NCI-H146 (cell line): ENCODE measurements at regions not wholly inside any gene's neighbourhood (a gene's known extent, or its start where the extent isn't known, plus 50 kb on each side); places are given as distances from the start of the nearest gene placed in this dataset.
"Not testable (repeated sequence)": the region's sequence is repeated elsewhere in the genome, so short reads cannot be mapped to it uniquely, and the experiment has no call there.

Source experiments
- DNase-seq: peaks from one replicate; lab custom pipeline; 2025; lab: John Stamatoyannopoulos, UW

DNA sequence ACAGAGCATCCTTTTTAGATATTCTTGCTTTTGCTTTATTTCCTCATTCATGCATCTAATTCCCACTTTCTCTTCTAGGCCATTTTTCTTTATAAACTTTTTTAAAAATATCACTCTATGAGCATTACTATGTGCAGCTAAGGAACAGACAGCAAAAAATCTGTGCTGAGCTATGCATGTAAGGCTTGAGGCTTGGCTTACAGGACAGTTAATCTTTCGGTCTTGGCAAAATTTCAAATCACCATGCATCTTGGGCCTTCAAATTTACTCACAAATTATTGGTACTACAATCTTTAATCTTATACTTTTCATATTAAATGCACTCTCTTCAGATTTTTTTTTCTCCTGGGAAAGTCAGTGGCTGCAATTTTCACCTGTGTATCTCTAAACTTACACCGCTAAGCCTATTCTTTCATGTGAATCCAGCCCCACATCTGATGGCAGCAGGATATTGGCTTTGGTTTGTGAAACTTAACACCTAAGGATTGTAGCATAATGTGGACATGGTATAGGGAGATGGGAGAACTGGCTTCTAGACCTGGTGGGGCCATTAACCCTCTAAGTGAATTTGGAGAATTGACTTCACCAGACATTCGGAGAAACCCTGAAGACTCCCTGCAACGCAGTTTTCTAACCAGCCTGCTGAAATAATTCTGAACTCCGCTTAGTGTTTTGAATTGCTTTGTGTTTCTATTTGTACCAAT lies 278.3 kb downstream of the SPRY1 start:
- DNase-seq = no peak

DNA sequence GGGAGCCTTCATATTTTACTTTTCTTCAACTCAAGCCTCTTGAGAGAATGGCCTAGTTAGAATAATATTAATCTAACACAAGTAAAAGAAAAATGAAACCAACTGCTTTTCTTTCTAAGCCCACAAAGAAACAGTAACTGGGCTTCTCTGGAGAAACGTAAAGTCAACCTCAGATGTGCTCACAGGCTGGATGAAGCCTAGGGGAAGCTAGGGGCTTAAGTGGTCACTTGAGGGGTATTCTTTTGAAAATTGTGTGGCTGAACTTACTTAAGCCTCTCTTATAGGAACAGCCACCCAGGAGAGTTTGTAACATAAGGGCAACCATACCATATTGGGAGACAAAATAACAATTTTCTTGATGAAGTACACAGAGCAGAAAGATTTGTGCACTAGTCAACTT lies 279.0 kb downstream of the SPRY1 start:
- no peak for DNase-seq

DNA sequence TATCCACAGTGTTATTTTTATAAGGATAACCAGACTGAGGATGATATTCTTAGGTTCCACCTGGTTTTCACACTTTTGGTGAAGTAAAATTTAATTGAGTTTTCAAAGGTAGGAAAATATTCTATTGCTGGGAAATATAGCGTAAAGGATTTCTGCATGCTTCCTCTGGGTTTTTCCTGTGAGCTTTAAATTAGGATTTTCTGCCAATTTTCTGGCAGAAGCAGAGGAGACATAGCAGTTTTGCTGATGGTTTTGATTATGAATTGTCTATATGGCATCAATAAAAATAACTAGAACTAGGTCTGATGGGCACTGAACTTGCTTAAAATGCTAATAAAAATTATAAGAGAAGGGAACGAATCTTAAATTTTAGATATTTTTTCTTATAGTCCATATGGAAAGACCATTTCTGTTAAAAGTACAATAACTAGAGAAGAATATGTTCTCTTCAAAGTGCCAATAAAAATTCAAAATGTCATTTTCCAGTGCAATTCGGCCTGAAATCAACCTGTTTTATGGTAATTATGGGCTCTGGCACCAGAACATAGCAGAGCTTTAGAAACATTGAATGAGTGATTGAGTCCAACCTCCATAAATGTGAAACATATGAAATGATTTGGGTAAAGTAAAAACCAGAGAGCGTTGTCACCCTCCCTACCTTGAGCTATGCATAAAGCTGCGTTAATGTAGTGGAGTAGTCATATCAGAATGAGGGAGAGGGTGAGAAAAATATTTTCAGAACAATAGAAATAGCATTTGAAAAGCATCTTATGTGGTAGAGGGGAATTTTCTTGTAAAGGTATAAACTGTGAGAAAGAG lies 279.7 kb downstream of the SPRY1 start:
- no peak for DNase-seq

DNA sequence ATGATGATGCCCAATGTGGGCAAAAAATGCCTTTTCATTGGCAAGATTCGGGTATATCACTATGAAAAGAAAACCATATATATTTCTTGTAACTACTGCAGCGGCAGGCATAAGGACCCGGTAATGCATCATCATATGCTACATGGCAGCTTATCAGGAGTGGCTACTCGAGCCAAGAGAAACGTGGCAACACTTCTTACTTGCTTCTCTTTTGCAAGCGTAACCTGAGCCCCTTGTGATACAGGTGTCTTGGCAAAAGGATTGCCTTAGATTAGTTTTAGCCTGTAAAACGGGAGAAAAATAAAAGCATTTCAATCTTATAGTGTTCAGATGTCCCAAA lies 280.3 kb downstream of the SPRY1 start:
- DNase-seq = no peak

DNA sequence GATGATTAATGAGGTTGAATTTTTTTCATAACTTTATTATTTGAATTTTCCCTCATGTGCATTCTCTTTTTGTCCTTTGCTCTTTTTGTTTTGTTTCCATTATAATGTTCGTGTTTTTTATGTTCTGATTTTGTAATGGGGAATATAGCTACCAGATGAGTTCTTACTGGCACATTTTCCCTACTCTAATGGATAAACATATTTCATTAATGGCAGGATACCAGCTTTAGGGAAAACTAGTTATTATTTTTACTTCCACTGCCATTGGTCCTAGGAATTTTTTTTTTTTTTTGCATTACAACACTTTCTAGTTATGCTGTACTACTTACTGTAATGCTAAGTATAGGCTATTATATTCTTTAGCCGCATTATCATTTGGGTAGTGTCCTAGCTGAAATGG lies 286.3 kb downstream of the SPRY1 start:
- DNase-seq = no peak

DNA sequence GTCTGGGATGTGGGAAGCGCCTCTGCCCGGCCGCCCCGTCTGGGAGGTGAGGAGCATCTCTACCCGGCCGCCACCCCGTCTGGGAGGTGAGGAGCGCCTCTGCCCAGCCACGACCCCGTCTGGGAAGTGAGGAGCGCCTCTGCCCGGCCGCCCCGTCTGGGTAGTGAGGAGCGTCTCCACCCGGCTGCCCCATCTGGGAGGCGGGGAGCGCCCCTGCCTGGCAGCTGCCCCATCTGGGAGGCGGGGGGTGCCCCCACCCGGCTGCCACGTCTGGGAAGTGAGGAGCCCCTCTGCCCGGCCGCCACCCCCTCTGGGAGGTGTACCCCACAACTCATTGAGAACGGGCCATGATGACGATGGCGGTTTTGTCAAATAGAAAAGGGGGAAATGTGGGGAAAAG lies 288.3 kb downstream of the SPRY1 start:
- not testable (repeated sequence) for DNase-seq

DNA sequence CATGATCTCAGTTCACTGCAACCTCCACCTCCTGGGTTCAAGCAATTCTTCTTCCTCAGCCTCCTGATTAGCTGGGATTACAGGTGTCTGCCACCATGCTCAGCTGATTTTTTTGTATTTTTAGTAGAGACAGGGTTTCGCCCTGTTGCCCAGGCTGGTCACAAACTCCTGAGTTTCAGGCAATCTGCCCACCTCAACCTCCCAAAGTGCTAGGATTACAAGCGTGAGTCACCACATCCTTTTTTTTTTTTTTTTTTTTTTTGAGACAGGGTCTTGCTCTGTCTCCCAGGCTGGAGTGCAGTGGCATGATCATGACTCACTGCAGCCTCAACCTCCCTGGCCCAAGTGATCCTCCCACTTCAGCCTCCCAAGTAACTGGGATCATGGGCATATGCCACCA lies 298.9 kb downstream of the SPRY1 start:
- DNase-seq = not testable (repeated sequence)

DNA sequence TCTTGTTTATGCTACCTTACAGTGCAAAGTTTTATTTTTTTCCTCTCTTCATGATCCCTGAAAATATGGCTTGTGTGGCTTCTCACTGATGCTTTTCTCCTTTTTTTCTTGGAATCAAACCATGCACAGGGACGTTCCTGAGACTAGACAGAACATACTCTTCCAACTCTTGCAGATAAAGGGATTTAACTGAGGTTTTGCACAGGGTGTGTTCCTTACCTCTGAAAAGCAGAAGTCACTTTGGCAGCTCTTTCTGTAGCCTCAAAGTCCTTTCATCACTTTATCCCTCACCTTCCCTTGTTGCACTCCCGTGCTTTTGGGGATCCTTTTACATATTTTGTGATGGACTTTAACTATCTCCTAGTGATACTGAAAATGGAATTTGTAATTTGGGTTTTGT lies 300.1 kb downstream of the SPRY1 start:
- DNase-seq = no peak

DNA sequence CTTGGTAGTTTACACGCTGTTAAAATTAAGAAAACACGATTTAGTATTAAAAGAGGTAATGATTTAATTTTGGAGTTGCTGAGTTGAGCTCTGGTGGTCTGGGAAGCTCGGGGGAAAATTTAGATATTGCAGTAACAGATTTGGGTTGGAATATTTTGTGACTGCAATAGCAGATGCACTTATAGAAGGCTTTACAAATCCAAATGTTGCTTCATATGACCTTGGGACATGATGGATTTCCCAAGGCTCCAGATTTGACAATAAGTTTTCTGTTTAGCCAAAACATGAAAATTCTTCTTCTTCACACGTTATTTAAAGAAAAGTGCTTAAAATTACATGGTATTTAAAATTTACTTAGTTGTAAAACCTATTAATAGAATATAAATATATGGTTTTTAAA lies 302.0 kb downstream of the SPRY1 start:
- DNase-seq = no peak

DNA sequence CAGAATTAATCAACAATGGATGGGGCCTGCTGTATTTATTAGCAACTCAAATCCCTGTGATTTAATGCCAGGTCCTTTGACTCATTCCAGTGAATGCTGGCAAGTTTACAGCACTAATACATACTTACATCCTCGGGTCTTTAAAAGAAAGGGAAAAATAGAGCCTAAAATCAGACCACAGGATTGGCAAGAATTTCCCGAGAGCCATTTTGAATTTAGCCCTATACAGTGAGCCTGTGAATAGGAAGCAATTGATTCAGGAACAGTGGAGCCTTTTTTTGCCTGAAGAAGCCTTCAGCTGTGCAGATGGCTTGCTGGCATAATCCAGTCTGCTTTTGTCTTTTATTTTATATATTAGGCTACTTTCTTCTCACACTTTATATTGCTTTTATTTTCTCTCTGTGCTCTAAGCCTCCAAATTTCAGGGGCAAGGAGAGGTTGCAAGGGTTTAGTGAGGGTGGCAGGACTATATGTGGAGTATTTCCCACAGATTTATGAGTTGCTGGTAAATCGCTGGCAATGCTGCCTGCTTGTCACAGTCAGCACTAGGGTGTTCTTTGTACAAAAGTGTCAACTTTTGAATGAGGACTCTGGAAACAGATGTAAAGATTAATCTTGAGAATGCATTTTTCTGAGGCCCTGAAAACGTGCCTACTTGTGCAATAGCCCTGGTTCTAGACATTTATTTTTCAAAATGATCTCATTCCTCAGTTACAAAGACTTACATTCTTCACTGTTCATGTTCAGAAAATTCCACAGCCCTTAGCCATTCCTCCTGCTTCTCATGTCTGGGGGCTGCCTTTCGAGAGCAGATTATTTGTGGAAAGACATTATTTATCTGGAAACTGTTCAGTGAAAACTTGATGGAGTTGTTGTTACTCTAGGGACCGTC lies 303.5 kb downstream of the SPRY1 start:
- no peak for DNase-seq

DNA sequence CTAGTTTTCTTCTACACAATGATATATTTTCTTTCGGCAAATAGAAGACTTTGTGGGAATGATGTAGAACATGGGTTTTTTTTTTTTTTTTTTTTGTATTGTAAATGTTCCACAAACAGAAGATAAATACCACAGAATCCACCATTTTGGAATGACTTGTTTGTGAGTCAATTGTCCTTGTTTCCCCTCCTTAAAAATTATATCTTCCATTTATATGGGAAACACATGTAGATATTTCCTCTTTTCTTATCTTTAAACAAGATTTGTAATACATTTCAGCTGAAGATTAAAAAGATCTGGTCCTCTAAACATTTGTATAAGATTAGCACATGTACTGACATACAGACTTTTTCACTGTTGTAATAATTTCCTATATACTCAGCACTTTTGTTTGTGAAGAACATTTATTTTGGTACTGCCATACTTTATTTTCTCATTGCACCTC lies 304.6 kb downstream of the SPRY1 start:
- DNase-seq = no peak

DNA sequence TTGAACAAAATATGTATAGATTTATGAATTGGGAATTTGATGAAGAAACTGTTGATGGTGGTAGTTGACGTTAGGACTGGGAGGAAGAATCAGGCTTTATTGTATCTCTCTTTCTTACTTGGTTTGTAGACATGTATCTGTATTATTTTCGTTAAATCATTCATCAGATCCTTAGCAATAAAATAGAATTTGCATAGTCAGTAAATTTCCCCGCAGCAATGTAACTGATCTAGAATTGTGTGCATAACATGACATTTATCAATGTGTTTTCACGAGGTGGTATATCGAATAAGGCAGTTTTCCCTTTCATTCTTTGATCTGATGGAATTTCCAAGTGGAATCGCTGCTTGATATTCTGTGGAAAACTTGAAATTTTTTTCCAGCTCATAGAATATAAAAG lies 308.8 kb downstream of the SPRY1 start:
- no peak for DNase-seq

DNA sequence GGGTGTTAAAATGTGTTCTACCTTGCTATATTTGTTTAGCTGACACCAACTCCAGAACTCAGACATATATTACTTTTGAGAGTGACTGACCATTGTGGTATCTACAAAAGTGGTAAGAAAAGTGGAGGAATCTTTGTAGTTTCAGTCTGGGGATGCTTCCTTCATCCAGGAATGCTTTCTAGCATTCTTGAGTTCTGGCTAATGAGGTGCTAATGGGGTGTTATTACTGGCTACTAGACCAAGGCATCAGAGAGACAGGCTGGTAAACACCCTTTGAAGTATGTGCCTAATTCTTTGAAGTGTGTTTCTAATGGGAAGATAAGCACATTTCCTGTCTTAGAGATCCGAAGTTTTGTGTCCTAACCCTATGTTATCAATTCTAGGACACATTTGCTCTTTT lies 310.4 kb downstream of the SPRY1 start:
- no peak for DNase-seq

DNA sequence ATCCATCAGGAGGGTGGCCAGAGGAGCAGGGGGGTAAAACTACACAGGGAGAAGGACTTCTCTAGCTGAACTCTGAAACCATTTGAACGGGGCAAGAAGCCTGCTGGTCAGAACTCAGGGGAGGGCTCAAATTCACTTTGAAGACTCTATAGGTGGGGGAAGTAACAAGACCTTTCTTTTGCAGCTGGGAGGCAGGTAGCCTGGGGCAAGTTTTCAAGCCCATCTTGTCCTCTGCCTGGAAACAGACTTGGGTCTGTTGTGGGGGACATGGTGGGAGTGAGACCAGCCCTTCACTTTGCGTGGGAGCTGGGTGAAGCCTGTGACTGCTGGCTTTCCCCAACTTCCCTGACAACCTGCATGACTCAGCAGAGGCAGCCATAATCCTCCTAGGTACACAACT lies 312.3 kb downstream of the SPRY1 start:
- no peak for DNase-seq

DNA sequence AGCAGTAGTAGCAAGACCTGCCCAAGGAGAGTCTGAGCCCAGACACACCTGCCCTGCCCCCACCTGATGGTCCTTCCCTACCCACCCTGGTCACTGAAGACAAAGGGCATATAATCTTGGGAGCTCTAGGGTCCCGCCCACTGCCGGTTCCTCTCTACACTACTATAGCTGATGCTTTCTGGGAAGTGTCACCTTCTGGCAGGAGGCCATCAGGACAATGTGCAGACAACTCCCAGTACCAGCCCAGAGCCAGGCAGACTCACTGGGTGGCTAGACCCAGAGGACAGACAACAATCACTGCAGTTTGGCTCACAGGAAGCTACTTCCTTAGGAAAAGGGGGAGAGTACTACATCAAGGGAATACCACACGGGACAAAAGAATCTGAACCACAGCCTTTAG lies 312.7 kb downstream of the SPRY1 start:
- DNase-seq = no peak

DNA sequence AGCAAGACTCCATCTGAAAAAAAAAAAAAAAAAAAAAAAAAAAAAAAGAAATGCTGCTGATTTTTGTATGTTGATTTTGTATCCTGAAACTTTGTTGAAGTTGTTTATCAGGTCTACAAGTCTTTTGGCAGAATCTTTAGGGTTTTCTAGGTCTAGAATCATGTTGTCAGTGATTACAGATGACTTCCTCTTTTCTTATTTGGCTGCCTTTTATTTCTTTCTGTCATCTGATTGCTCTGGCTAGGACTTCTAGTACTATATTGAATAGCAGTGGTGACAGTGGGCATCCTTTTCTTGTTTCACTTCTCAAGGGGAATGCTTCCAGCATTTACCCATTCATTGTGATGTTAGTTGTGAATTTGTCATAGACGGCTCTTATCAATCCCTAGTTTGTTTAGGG lies 334.4 kb downstream of the SPRY1 start:
- DNase-seq = no peak

DNA sequence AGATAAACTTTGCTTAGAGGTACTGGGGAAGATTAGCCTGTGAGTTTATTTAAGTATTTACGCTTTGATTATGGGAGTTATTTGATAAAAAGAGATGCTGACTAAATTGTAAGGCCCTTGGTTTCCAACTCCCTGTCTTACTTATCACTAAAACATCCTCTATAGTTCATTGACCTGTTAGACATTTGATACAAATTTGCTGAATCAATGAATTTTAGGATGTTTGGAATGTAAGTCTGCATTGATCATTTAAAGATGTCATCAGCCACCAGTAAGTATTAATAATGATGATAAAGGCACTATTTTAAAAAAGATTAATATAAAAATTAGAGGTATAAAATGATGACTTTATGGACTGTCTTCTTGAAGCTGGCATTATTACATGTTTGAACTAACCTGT lies 340.6 kb downstream of the SPRY1 start:
- DNase-seq = no peak

DNA sequence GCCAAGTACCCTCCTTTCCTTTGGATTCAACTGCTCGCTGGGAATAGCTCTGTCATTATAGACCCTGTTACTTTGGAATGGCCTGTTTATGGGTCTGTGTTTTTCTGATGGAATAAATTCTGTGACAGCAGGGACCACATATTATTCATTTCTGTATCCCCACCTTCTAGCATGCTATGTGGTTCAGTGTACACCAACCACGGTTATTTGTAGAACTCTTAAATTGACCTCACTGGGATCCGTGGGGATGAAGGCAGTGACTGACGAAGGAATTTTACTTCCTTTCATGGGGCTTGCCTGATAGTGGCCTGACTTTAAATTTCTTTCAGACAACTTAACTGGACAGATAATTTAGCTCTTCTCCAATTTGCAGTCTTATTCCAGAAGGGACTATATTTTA lies 343.2 kb downstream of the SPRY1 start:
- no peak for DNase-seq

DNA sequence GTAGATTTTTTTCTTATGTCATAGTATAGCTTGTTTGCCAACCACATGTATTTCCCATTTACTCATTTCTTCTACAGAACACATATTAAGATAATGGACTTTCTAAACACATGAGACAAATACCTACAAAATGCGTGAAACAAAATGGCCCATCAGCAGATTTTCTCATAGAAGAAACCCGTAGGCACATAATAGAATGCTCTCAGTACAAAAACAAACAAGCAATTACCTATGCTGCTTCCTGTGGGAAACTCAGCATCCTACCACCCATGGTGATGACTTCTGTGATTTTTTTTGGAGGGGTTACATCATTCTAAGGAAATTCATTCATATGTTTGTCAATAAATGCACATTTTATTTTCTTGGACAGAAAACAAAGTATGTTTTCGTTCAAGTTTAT lies 343.6 kb downstream of the SPRY1 start:
- peak; percentile 2 for DNase-seq

DNA sequence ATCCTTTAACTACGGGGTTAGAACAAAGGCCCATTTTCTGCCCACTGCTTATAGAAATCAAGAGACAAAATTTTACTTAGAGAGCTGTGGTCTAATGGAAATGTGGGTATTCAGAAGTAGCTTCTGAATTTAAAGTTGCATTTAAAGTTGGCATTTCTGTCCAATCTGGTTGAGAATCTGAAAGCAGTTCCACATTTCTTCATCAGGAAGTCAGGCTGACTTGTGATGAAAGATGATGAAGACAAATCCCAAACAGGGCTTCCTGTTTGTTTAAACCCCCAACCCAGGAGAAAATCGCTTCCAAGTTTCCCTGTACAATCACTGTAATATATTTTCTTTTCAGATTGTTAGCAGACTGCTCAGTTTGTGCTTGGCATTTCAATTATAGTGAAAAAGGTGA lies 345.3 kb downstream of the SPRY1 start:
- no peak for DNase-seq

DNA sequence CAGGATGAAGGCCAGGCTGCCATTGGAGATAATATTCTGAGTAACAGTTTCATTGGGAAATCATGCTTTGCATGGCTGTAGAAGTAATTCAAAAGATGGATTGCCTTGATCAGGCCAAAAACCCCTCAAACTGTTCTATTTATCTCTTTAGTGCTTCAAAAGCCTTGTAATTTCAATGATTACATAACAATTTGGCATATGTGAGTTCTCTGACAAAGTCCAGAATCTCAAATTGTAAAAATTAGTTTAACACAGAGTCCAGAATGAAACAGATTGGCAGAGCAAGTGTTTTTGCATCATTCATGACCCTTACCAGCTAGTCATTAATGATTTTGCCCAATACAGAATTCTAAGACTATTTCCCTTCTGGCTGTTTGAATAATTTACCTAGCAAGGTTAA lies 347.3 kb downstream of the SPRY1 start:
- no peak for DNase-seq

DNA sequence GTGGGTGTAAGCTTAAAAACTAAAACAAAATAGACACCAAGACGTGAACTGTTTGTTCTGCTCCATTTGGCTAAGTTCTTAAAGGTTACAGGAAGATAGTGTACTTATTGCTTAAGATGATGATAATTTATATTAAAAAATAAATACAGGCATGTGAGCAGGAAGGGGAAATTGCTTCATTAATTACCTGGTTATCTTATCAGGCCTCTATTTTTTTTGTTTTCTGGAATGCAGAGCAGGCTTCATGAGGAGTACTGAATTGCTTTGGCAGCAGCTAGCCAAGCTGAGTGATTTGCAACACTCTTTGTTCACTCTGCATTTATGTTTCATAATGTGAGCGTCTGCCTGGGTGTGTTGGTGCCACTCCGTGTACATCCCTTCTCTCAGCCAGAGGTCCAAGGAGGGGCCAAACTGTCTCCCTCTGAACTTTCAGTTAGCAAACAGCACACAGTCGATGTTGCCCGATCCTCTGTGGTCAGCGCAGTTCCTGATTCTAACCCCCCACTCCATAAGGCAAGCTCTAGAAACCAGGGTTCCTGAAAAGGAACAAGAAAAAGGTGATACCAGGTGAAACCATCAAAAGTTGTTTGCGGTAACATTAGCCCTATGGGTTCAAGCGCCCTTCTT lies 348.2 kb downstream of the SPRY1 start:
- DNase-seq = peak; percentile 0
